SJSA1 (cell line): ENCODE measurements at regions not wholly inside any gene's neighbourhood (a gene's known extent, or its start where the extent isn't known, plus 50 kb on each side); places are given as distances from the start of the nearest gene placed in this dataset.

Experiments used
- DNase-seq, 2 experiments: peaks; one replicate each; pipeline ENCODE4 v3.0.0-alpha.2; 2015 to 2020; ENCODE audit warnings: low spot score in 2 of 2, low read depth in 1 of 2
- H3K27ac ChIP-seq: fragments of 250-450 bp; sonication (Bioruptor Pico); 2 replicates; pipeline ENCODE4 v1.5.1; 2020; ENCODE audit warnings: mild to moderate bottlenecking, moderate library complexity
- H3K27me3 ChIP-seq: fragments of 250-450 bp; sonication (Bioruptor Pico); replicated peaks from 2 replicates; pipeline ENCODE4 v1.5.1; 2020; ENCODE audit warnings: mild to moderate bottlenecking, moderate library complexity
- H3K36me3 ChIP-seq: fragments of 250-450 bp; sonication (Bioruptor Pico); 2 replicates; pipeline ENCODE4 v1.5.1; 2020; ENCODE audit warnings: mild to moderate bottlenecking
- H3K4me1 ChIP-seq: fragments of 250-450 bp; sonication (Bioruptor Pico); replicated peaks from 2 replicates; pipeline ENCODE4 v1.6.1; 2021; ENCODE audit warnings: mild to moderate bottlenecking
- H3K4me3 ChIP-seq: fragments of 250-450 bp; sonication (Bioruptor Pico); 2 replicates; pipeline ENCODE4 v1.5.1; 2020; ENCODE audit warnings: mild to moderate bottlenecking
- H3K9me3 ChIP-seq: fragments of 250-450 bp; sonication (Bioruptor Pico); replicated peaks from 2 replicates; pipeline ENCODE4 v1.5.1; 2020; ENCODE audit warnings: mild to moderate bottlenecking

DNA sequence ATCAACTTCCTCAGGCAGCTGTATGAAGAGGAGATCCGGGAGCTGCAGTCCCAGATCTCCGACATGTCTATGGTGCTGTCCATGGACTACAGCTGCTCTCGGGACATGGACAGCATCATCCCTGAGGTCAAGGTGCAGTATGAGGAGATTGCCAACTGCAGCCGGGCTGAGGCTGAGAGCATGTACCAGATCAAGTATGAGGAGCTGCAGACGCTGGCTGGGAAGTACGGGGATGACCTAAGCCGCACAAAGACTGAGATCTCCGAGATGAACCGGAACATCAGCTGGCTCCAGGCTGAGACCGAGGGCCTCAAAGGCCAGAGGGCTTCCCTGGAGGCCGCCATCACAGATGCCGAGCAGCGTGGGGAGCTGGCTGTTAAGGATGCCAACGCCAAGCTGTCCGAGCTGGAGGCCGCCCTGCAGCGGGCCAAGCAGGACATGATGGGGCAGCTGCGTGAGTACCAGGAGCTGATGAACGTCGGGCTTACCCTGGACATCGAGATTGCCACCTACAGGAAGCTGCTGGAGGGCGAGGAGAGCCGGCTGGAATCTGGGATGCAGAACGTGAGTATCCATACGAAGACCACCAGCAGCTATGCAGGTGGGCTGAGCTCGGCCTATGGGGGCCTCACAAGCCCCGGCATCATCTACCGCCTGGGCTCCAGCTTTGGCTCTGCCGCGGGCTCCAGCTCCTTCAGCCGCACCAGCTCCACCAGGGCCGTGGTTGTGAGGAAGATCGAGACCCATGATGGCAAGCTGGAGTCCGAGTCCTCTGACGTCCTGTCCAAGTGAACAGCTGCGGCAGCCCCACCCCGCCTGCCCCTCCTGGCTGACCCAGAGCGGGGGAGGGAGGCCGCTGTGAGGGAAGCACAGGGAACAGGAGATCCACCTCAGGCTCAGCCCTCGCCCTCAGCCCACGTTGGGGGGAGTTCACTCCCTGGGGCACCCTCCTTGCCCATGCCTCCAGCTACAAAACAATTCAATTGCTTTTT is 84.0 kb downstream of the SEC61B start:
- Histone ChIP-seq H3K9me3 (no peaks in the 10 kb centered on the region), H3K4me3 (no peak overlapping the region), H3K4me1 (no peaks in the 10 kb centered on the region), H3K27ac (no peak overlapping the region), H3K36me3 (no peaks in the 10 kb centered on the region), H3K27me3 (no peaks in the 10 kb centered on the region)
- no peak for DNase-seq

DNA sequence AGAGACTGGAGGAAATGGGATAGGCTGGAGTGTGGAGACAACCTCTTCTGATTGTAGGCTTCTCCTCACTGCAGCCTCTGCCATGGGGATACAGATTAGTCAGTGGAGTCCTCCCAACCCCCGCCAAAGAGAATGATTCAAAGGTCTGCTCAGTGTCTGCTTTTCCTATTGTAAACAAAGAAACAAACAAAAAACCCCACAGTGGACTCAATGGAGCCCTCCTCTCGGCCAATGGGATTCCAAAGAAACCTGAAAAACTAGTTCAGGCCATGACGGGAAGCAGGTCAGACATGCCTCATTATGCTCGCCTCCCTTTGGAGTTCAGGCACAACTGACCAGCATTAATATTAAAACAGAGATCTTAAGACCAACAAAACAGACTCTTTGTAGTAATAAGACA is 85.8 kb downstream of the SEC61B start:
- no peak overlapping the region for H3K4me3 ChIP-seq
- no peak overlapping the region for H3K27ac ChIP-seq
- no peaks in the 10 kb centered on the region for H3K9me3 ChIP-seq
- no peaks in the 10 kb centered on the region for H3K4me1 ChIP-seq
- H3K36me3 ChIP-seq = no peaks in the 10 kb centered on the region
- H3K27me3 ChIP-seq = no peaks in the 10 kb centered on the region
- DNase-seq = peak in 1 of 2 experiments; percentile 14

DNA sequence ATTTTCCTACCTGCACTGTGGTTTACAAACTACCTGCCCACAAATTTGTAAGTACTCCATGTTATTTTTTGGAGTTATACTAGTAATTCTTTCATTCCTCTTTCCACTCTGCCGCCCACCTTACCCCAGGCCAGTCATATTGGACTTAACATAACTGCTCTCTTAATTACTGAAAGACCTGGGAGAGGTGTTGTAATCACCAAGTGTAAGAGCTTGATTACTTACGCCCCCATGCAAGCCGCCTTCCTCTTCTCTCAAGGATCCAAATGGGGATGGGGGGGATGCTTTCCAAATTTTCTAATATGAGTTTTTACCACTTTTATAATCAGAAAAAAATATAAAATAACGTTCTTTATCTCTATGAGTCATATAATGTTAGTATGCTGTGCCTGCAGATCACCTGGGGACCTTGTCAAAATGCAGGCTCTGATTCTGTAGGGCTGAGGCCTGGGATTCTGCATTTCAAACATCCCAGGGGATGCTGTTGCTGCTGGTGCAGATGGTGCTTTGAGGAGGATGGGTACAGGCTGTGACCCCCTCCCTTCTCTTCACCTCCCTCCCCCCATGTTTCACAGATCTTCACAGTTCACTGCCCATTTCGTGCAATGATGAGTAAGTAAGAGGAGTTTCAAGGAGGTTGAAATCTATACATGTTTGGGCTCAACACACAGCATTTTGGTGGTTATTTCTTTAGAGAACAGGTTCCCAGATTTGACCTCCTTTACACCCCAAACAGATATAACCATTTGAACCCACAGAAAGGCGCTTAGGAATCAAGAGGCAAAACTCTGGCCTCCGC is 87.3 kb downstream of the SEC61B start:
- Histone ChIP-seq H3K4me1 (no peaks in the 10 kb centered on the region), H3K9me3 (no peaks in the 10 kb centered on the region), H3K27me3 (no peaks in the 10 kb centered on the region), H3K36me3 (no peaks in the 10 kb centered on the region), H3K27ac (no peak overlapping the region), H3K4me3 (no peak overlapping the region)
- DNase-seq = no peak

DNA sequence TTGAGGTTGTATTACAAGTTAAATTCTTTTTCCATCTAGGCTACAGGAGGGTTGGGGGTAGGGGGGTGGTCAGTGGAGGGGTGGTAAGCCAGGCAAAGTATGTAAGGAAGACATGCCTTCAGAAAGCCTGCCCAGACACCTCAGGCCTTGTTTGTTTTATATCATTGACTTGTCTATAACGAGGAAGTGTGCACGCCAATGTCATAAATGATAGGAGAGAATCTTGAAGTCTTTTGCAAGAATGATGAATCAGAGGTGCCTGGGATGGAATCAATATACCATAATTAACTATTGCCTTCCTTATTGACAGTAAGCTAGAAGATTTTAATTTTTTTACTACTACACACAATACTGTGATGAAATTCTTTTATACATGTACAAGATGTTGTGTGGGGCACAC is 90.7 kb downstream of the SEC61B start:
- Histone ChIP-seq H3K36me3 (no peaks in the 10 kb centered on the region), H3K9me3 (no peaks in the 10 kb centered on the region), H3K4me1 (no peaks in the 10 kb centered on the region), H3K27ac (no peak overlapping the region), H3K27me3 (no peaks in the 10 kb centered on the region), H3K4me3 (no peak overlapping the region)
- DNase-seq = no peak

DNA sequence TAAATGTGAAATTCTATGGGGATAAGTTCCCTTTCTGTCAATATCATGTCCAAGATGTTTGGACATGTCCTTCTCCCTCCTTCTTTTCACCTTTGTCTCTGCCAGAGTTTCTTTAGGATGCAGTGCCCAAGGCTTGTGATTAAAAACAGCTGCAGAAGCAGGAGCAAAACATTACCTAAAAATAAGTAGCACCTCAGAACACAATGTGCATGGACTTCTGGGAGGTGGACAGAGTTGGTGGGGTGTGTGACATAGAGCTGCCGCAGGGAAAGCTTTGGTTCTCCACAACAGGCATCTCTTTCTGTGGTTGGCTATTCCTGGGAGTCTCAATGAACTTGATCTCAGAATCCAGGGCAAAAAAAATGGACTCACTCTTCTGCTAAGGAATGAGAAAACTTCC is 97.0 kb downstream of the SEC61B start:
- no peaks in the 10 kb centered on the region for H3K9me3 ChIP-seq
- no peak overlapping the region for H3K4me3 ChIP-seq
- no peak for DNase-seq
- no peaks in the 10 kb centered on the region for H3K36me3 ChIP-seq
- no peaks in the 10 kb centered on the region; the same call in 1 of the 2 replicates for H3K27me3 ChIP-seq
- no peaks in the 10 kb centered on the region for H3K4me1 ChIP-seq
- no peak overlapping the region for H3K27ac ChIP-seq

DNA sequence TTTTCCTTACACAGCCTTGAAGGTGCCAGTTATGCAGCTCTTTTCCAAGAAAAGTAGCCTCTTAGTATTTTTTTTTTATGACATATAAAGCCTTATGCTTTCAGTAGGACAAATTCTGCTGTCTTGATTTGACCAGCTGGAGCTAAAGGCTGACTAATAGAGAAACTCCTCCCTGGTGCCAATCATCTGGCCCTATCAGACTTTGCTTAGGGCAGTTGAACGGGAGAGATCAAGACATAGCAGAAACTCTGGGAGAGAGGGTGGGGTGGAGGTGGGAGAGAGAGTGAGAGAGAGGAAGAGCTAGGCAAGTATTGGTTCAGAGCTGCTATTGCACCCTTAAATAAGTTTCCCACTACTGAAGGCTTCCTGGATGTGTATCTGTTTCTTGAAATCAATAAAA is 100.2 kb downstream of the SEC61B start:
- DNase-seq = no peak
- no peaks in the 10 kb centered on the region for H3K36me3 ChIP-seq
- H3K4me3 ChIP-seq = no peak overlapping the region
- H3K27ac ChIP-seq = no peak overlapping the region
- no peaks in the 10 kb centered on the region; the same call in 1 of the 2 replicates for H3K27me3 ChIP-seq
- H3K9me3 ChIP-seq = no peaks in the 10 kb centered on the region
- H3K4me1 ChIP-seq = peaks cover 13% of the 10 kb centered on the region

DNA sequence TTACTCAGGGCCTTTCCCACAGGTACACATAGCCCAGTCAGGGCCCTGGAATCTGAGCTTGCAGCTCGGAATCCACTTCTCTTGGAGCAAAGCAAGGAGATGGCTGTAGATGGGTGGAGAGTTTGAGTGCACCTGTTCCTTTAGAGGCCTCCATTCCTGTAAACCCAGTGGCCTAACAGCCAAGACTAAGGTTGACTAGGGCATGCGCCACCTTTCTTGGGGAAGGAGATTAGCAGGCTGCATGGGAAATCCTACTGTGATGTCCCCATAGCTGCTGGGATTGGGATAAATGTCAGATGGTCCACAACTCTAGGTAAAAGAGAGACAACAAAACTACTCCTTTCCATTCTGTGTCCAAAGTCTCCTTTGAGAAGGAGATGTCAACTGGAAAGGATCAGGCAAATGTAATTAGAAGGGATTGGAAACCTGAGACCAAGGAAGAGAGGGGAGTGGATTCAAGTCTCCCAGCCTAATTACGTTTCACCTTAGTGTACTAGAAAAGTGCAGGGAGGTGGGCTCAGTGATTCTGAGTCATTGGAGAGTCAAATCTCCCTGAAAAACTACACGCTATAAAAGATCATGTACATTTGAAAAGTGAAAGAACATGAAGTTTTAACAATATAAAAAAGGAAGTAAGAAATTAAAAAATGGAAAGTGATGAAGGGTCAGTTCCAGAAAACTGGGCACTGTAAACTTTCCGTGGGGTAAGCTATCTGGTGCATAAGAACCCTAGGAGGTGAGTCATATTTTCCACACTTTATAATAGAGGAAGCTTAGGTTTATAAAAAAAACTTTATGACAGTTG is 104.2 kb downstream of the SEC61B start:
- Histone ChIP-seq H3K9me3 (no peaks in the 10 kb centered on the region), H3K36me3 (no peaks in the 10 kb centered on the region), H3K27me3 (no peaks in the 10 kb centered on the region), H3K27ac (no peak overlapping the region), H3K4me1 (peaks cover 13% of the 10 kb centered on the region), H3K4me3 (no peak overlapping the region)
- DNase-seq = peak in 1 of 2 experiments; percentile 15

DNA sequence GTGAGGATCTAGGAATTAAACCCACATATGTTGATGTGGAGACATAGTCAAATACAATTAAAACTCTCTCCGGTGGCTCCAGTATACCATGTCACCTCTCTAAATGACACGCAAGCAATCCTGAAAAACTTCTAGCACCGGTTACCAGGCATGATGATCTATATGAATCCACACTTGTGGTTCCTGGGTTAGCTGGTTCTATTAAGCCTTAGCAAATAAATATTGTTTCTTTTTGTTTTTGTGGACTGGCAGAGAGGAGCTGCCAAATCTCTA is 104.8 kb downstream of the SEC61B start:
- no peaks in the 10 kb centered on the region for H3K27me3 ChIP-seq
- H3K36me3 ChIP-seq = no peaks in the 10 kb centered on the region
- H3K4me1 ChIP-seq = peaks cover 13% of the 10 kb centered on the region
- no peaks in the 10 kb centered on the region for H3K9me3 ChIP-seq
- no peak for DNase-seq
- no peak overlapping the region for H3K27ac ChIP-seq
- H3K4me3 ChIP-seq = no peak overlapping the region

DNA sequence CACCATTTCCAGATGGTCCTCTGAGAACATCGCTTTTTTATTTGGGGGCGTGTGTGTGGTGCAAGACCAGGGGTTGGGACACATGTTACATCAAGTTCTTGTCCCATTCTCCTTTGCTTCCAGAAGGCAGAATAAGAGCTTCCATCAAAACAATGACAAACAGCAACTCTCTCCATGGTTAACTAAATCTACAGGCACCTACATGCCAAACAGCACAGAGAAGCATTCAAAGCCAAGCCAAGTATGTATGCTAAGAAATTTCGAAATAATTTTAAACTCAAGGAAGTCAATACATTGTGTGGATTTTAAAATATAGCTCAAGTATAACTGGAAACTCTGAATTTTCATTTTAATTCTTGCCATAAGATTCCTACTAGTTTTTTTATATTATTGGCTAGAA is 105.6 kb downstream of the SEC61B start:
- Histone ChIP-seq H3K4me1 (peaks cover 13% of the 10 kb centered on the region), H3K36me3 (no peaks in the 10 kb centered on the region), H3K27ac (no peak overlapping the region), H3K4me3 (no peak overlapping the region), H3K27me3 (no peaks in the 10 kb centered on the region), H3K9me3 (no peaks in the 10 kb centered on the region)
- no peak for DNase-seq

DNA sequence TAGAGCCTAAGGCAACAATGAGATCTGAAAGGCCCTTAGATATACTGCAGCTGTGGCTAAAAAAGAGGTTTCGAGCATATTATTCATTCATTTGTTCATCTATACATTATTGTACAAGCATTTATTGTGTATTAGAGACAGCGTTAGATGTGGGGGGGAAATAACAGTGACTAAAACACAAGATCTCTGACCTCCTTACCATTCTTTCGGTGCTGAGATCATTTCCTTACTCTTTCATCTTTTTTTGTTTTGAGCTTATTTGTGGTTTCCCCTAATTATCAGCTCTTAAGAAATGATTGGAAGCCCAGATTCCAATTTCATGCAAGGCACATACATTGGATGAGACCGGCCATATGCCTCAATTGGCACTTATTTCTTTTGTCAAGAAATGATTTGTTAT is 113.2 kb downstream of the SEC61B start:
- Histone ChIP-seq H3K4me3 (no peak overlapping the region), H3K9me3 (no peaks in the 10 kb centered on the region), H3K36me3 (no peaks in the 10 kb centered on the region), H3K27me3 (no peaks in the 10 kb centered on the region), H3K4me1 (no peaks in the 10 kb centered on the region), H3K27ac (no peak overlapping the region)
- no peak for DNase-seq

DNA sequence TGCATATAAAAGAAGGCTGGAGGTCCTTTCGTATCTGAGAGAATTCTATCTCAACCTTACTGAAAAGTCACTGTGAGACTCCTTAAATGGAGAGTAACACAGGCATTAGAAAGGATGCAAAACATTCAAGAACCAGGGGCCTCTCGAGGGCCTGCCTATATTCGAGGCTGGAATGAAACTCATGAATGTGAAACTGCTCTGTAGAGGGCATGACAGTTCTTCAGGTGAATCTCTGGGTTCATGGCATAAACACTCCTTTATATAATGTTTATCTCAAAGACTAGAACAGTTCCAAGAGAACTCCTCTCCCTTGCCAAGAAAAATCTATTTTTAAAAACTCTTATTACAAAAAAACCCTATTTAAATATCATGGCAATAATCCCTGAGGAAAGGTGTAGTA is 113.9 kb downstream of the SEC61B start:
- Histone ChIP-seq H3K4me1 (no peaks in the 10 kb centered on the region), H3K9me3 (no peaks in the 10 kb centered on the region), H3K36me3 (no peaks in the 10 kb centered on the region), H3K27ac (no peak overlapping the region), H3K4me3 (no peak overlapping the region), H3K27me3 (no peaks in the 10 kb centered on the region)
- no peak for DNase-seq

DNA sequence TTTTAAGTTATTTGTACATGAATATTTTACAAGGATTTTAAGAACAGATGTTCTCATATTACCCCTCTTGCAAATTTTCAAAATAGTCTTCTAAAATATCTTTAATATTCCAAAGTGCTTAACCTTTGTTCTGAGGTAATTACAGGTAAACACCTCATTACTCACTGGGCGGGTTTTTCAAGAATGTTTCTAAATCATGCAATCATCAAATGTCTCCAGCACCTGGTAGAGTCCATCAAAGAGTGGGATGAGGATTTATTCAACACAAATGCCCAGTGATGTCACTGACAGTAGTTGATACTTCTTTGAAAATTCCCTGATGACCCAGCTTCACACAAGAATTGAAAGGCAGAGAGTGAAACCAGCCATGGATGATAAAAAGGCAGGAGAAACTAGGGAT is 114.4 kb downstream of the SEC61B start:
- H3K4me3 ChIP-seq = no peak overlapping the region
- no peaks in the 10 kb centered on the region for H3K9me3 ChIP-seq
- no peaks in the 10 kb centered on the region for H3K27me3 ChIP-seq
- no peak overlapping the region for H3K27ac ChIP-seq
- no peaks in the 10 kb centered on the region for H3K36me3 ChIP-seq
- H3K4me1 ChIP-seq = no peaks in the 10 kb centered on the region
- no peak for DNase-seq

DNA sequence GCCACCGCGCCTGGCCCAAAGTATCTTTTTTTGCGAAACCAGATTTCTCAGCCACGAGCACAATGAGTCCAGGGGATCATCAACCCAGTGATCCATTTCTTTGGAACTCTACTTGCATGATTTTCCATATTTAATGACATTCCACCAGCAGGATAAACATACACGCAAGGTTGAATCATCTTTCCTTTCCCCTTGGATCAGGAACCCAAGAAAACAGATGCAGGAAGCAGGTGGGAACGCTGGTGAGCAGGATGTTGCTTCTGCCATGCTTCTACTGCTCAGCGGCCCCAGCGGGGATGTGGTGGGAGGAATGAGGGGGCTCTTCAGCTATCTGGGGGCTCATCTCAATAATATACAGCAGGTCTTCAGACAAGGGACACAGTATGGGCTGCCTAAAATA is 118.2 kb downstream of the SEC61B start:
- Histone ChIP-seq H3K27me3 (no peaks in the 10 kb centered on the region), H3K27ac (no peak overlapping the region), H3K9me3 (no peaks in the 10 kb centered on the region), H3K4me1 (no peaks in the 10 kb centered on the region), H3K36me3 (no peaks in the 10 kb centered on the region), H3K4me3 (no peak overlapping the region)
- DNase-seq = no peak

DNA sequence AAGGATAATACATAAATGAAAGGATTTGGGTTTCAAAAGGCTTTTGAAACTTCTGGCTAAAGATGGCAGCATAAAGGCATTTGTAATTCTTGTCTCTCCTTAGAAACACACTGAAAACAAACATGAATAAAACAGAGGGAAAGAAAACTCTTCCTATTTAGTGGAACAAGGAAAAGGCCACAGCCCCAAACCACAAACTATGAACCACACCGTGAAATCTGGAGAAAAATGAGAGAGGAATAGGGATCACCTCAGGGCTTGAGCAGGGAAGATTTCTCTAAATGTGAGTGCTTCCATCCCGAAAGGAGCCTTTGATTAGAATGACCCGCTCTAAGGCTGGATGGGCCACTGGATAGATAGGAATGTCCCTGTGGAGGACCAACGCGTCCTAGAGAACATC is 119.6 kb downstream of the SEC61B start:
- H3K27ac ChIP-seq = no peak overlapping the region
- no peak for DNase-seq
- no peaks in the 10 kb centered on the region for H3K9me3 ChIP-seq
- H3K36me3 ChIP-seq = no peaks in the 10 kb centered on the region
- H3K27me3 ChIP-seq = no peaks in the 10 kb centered on the region
- peaks cover 12% of the 10 kb centered on the region; the same call in 1 of the 2 replicates for H3K4me1 ChIP-seq
- no peak overlapping the region for H3K4me3 ChIP-seq
